Prostate gland (tissue), 2 donors: ENCODE measurements at regions not wholly inside any gene's neighbourhood (a gene's known extent, or its start where the extent isn't known, plus 50 kb on each side); places are given as distances from the start of the nearest gene placed in this dataset.

Experiments
- DNase-seq: peaks from one replicate; pipeline ENCODE4 v3.0.0-alpha.2; 2019; ENCODE audit warnings: low spot score
- H3K27ac ChIP-seq, 2 donors: fragments of 200-600 bp; sonication (generic); 2 replicates each; pipeline ENCODE4 v1.5.1; 2017 to 2019
- H3K27me3 ChIP-seq: fragments of 200-600 bp; sonication (generic); replicated peaks from 2 replicates; pipeline ENCODE4 v1.5.1; 2019; ENCODE audit not compliant: insufficient read depth
- H3K36me3 ChIP-seq, 2 donors: fragments of 200-600 bp; sonication (generic); 1 replicate in 1 of 2; 2 replicates in 1 of 2; pipeline versions ENCODE4 v1.5.1 to v1.8.1; 2017 to 2019
- H3K4me1 ChIP-seq: fragments of 200-600 bp; sonication (generic); replicated peaks from 2 replicates; pipeline ENCODE4 v1.5.1; 2019
- H3K4me3 ChIP-seq, 2 donors: fragments of 200-600 bp; sonication (generic); 2 replicates each; pipeline ENCODE4 v1.5.1; 2017 to 2019
- H3K9me3 ChIP-seq: fragments of 200-600 bp; sonication (generic); 2 replicates; pipeline ENCODE4 v1.5.1; 2017
- CTCF ChIP-seq, 4 experiments: fragments of 200-600 bp in 2 of 4; fragments of 450-650 bp in 2 of 4; sonication (generic) in 2 of 4; IDR thresholded peaks; 1 replicate in 3 of 4; 2 replicates in 1 of 4; pipeline ENCODE4 v1.5.1; 2016 to 2019; ENCODE audit warnings: antibody characterized with exemption in 4 of 4, mild to moderate bottlenecking in 2 of 4, moderate library complexity in 2 of 4
- POLR2A ChIP-seq: fragments of 450-650 bp; IDR thresholded peaks from one replicate; pipeline ENCODE4 v1.6.1; 2016; ENCODE audit warnings: antibody characterized with exemption, mild to moderate bottlenecking
- POLR2AphosphoS5 ChIP-seq: sonication (generic); formaldehyde crosslinking; IDR thresholded peaks from one replicate; pipeline ENCODE4 v1.6.1; 2017; ENCODE audit warnings: antibody characterized with exemption
- WGBS: methylation state at CpG from one replicate; pipeline ENCODE4 v1.1.5; 2018; 5-methylcytosine and 5-hydroxymethylcytosine counted together
- intact Hi-C: fragments of 100-400 bp; cut with DNase I; formaldehyde crosslinking; loops from one replicate; pipeline ENCODE4 v1.14.2; 2022

- Histone ChIP-seq H3K27ac (peak overlapping the region; percentile 57 to 63), H3K4me3 (no peak overlapping the region), H3K9me3 (no peaks in the 10 kb centered on the region), H3K27me3 (no peaks in the 10 kb centered on the region), H3K36me3 (no peaks in the 10 kb centered on the region), H3K4me1 (no peaks in the 10 kb centered on the region)
- intact Hi-C loops: no loop called here
- no peak for DNase-seq
- TF ChIP-seq POLR2AphosphoS5 (no peak), CTCF (IDR thresholded peaks at IDR 0.05) (no peak), POLR2A (no peak)
- WGBS: 49% methylated on average over 4 of the region's 4 CpGs
Measured at GRCh38 chrX:10062352-10062751, 94.4 kb upstream of the CLCN4 start.

GRCh38 chrX:10062980-10063379 is 93.8 kb upstream of the CLCN4 start:
- DNase-seq: no peak
- Histone ChIP-seq H3K4me1 (no peaks in the 10 kb centered on the region), H3K9me3 (no peaks in the 10 kb centered on the region), H3K36me3 (no peaks in the 10 kb centered on the region), H3K4me3 (no peak overlapping the region), H3K27ac (peak overlapping the region; percentile 57 to 63), H3K27me3 (no peaks in the 10 kb centered on the region)
- WGBS: 40% methylated on average over 2 of the region's 2 CpGs
- TF ChIP-seq CTCF (IDR thresholded peaks at IDR 0.05): no peak
- TF ChIP-seq POLR2A: no peak
- TF ChIP-seq POLR2AphosphoS5: peak; percentile 80
- intact Hi-C loops: no loop called here

DNA sequence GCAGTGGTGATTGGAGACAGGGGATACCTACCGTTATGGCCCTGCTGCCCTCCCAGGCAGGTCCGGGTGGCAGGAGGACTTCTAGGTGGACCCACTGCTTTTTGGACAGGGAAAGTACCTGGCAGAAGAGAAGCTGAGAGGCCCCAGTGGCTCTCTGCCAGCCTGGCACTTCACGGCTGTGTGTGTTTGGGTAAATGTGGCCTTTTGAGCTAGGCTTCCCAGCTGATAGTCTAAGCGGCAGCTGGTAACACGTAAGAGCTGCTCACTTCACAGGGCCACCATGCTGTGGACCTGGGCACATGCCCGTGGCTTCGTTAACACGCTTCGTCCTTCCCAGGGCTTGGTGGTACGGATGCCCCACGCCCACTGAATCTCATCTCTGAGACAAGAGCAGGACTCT is 92.0 kb upstream of the CLCN4 start:
- Histone ChIP-seq H3K27ac (peak overlapping the region; percentile 35), H3K36me3 (no peaks in the 10 kb centered on the region), H3K9me3 (no peaks in the 10 kb centered on the region), H3K27me3 (no peaks in the 10 kb centered on the region), H3K4me1 (no peaks in the 10 kb centered on the region), H3K4me3 (no peak overlapping the region)
- WGBS: 68% methylated on average over 8 of the region's 11 CpGs
- DNase-seq: no peak
- intact Hi-C loops: no loop called here
- TF ChIP-seq POLR2AphosphoS5 (no peak), CTCF (IDR thresholded peaks at IDR 0.05) (no peak), POLR2A (no peak)

DNA sequence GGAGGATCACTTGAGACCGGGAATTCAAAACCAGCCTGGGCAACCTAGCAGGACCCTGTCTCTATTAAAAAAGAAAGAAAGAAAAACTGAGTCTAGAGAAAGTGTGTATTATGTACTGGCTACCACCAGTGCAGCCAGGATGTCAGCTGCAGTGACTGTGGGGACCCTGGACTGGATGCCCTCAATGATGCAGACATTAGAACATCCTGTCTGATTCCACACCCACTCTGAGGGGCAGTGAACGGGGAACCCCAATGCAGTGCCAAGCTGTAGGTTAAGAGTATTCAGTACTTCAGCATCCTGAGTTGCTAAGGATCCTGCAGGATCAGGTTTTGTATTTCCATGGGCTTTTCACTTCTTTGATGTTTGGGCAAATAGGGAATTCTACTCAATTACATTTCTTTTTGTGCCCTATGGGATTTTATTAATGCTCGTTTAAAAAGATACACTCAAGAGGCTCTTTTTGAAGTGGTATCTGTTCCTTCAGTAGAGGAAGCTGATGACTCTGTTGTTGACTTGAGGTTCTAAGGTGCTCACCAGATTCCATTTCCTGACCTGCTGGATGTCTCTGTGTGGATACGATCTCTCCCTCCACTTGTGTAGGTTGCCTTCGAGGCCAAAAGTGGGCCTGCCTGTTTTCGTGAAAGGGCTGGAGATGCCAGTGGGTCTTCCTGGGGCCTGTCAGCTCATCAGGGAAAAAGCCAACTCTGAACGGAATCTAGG is 85.9 kb upstream of the CLCN4 start:
- intact Hi-C loops: no loop called here
- DNase-seq: no peak
- Histone ChIP-seq H3K4me3 (no peak overlapping the region), H3K27ac (no peak overlapping the region), H3K36me3 (no peaks in the 10 kb centered on the region), H3K9me3 (no peaks in the 10 kb centered on the region), H3K4me1 (no peaks in the 10 kb centered on the region), H3K27me3 (no peaks in the 10 kb centered on the region)
- no peak for TF ChIP-seq CTCF (IDR thresholded peaks at IDR 0.05)
- TF ChIP-seq POLR2A: no peak
- no peak for TF ChIP-seq POLR2AphosphoS5
- WGBS: 87% methylated on average over 6 of the region's 7 CpGs

- 85% methylated on average over 7 of the region's 7 CpGs for WGBS
- H3K27ac ChIP-seq: no peak overlapping the region
Measured at GRCh38 chrX:10071451-10072144, 85.2 kb upstream of the CLCN4 start.

More at GRCh38 chrX:10071451-10072144, 85.2 kb upstream of the CLCN4 start:
- H3K9me3 ChIP-seq: no peaks in the 10 kb centered on the region
- H3K27me3 ChIP-seq: no peaks in the 10 kb centered on the region
- H3K4me3 ChIP-seq: no peak overlapping the region
- no peak for DNase-seq
- H3K4me1 ChIP-seq: no peaks in the 10 kb centered on the region
- intact Hi-C loops: no loop called here
- no peaks in the 10 kb centered on the region for H3K36me3 ChIP-seq
- TF ChIP-seq POLR2AphosphoS5: no peak
- TF ChIP-seq CTCF (IDR thresholded peaks at IDR 0.05): no peak
- TF ChIP-seq POLR2A: no peak
